Epithelial cell of esophagus (primary cell): ENCODE measurements at regions not wholly inside any gene's neighbourhood (a gene's known extent, or its start where the extent isn't known, plus 50 kb on each side); places are given as distances from the start of the nearest gene placed in this dataset.

Experiments
- DNase-seq: peaks from one replicate; pipeline ENCODE4 v3.0.0; 2010; ENCODE audit warnings: low read depth
- H3K4me3 ChIP-seq: 2 replicates; pipeline ENCODE4 v1.5.1; 2011; ENCODE audit warnings: mild to moderate bottlenecking, low read length, control low read depth
- CTCF ChIP-seq: IDR thresholded peaks from 2 replicates; pipeline ENCODE4 v1.5.1; 2011; ENCODE audit warnings: low read depth, mild to moderate bottlenecking, low read length, control low read depth, inconsistent platforms; ENCODE audit not compliant: insufficient read depth; ENCODE audit errors: missing control alignments

GRCh38 chr14:43249116-43249515 is 1258.0 kb downstream of the FSCB start:
- no peak overlapping the region for H3K4me3 ChIP-seq
- TF ChIP-seq CTCF: no peak
- no peak for DNase-seq

GRCh38 chr14:43247877-43248276 is 1259.2 kb downstream of the FSCB start:
- TF ChIP-seq CTCF: no peak
- H3K4me3 ChIP-seq: no peak overlapping the region
- DNase-seq: no peak

- no peak for DNase-seq
- H3K4me3 ChIP-seq: no peak overlapping the region
- TF ChIP-seq CTCF: no peak
These were observed 1262.9 kb downstream of the FSCB start for GRCh38 chr14:43244142-43244625.

- no peak overlapping the region for H3K4me3 ChIP-seq
- no peak for DNase-seq
- TF ChIP-seq CTCF: no peak
These were observed 1263.9 kb downstream of the FSCB start for GRCh38 chr14:43243168-43243567.

GRCh38 chr14:43232261-43232660 is 1274.8 kb downstream of the FSCB start:
- no peak for TF ChIP-seq CTCF
- no peak overlapping the region for H3K4me3 ChIP-seq
- DNase-seq: no peak

- no peak for TF ChIP-seq CTCF
- DNase-seq: no peak
- H3K4me3 ChIP-seq: no peak overlapping the region
These were observed 1291.6 kb downstream of the FSCB start for GRCh38 chr14:43215524-43215923.

- TF ChIP-seq CTCF: no peak
- H3K4me3 ChIP-seq: no peak overlapping the region
- no peak for DNase-seq
These were observed 1299.9 kb downstream of the FSCB start for GRCh38 chr14:43207189-43207588.
